Psoas muscle (tissue), 7 donors: ENCODE measurements at regions not wholly inside any gene's neighbourhood (a gene's known extent, or its start where the extent isn't known, plus 50 kb on each side); places are given as distances from the start of the nearest gene placed in this dataset.
"Not testable (repeated sequence)": the region's sequence is repeated elsewhere in the genome, so short reads cannot be mapped to it uniquely, and the experiment has no call there.

Experiments used
- ATAC-seq, 4 donors: fragments of 200-7000 bp; cut with Tn5 transposase; one replicate each; pipeline ENCODE4 v1.9.1; 2020; ENCODE audit warnings: moderate library complexity in 3 of 4, mild to moderate bottlenecking in 2 of 4
- DNase-seq, 2 donors: peaks; one replicate each; pipeline ENCODE4 v3.0.0-alpha.2; 2020
- H3K27ac ChIP-seq: fragments of 200-600 bp; one replicate; pipeline ENCODE4 v1.8.0; 2022
- H3K27me3 ChIP-seq, 3 donors: fragments of 200-600 bp in 1 of 3; one replicate each; pipeline versions ENCODE4 v1.6.1 to v1.8.0; 2013 to 2022; ENCODE audit warnings: low read length in 2 of 3, mild to moderate bottlenecking in 2 of 3, moderate library complexity in 1 of 3; ENCODE audit not compliant: insufficient read depth in 3 of 3
- H3K36me3 ChIP-seq, 2 donors: fragments of 200-600 bp in 1 of 2; one replicate each; pipeline versions ENCODE4 v1.6.1 to v1.8.0; 2013 to 2022; ENCODE audit warnings: low read depth in 1 of 2, mild to moderate bottlenecking in 1 of 2, moderate library complexity in 1 of 2; ENCODE audit not compliant: insufficient read depth in 1 of 2
- H3K4me1 ChIP-seq: fragments of 200-600 bp; one replicate; pipeline ENCODE4 v1.8.0; 2022
- H3K4me3 ChIP-seq: fragments of 200-600 bp; one replicate; pipeline ENCODE4 v1.8.0; 2022; ENCODE audit warnings: mild to moderate bottlenecking
- H3K9me3 ChIP-seq: fragments of 200-600 bp; one replicate; pipeline ENCODE4 v1.8.0; 2022
- CTCF ChIP-seq: fragments of 200-600 bp; IDR thresholded peaks from one replicate; pipeline ENCODE4 v1.8.0; 2022; ENCODE audit warnings: antibody characterized with exemption
- WGBS, 3 donors: extraction: QIAGEN DNeasy Blood & Tissue Kit; methylation state at CpG; one replicate each; pipeline versions ENCODE4 v1.1.6 to v1.1.7; 2013; 5-methylcytosine and 5-hydroxymethylcytosine counted together
- intact Hi-C, 2 donors: fragments of 100-400 bp; cut with DNase I; formaldehyde crosslinking; loops; one replicate each; pipeline versions ENCODE4 v1.11.0 to v1.14.2; 2022
- donor health status: healthy with polysubstance abuse.
- donor health status: DM: no; HTN: no; CAD: no; lungs with moderate emphysema.
- donor health status: Bipolar disorder and iron deficiency.
- donor health status: healthy.
- donor health status: DM: yes; HTN: yes; CAD: no.
- donor health status: DM: no; HTN: no; CAD: no.
- donor health status: DM: yes; HTN: yes; CAD: no.

DNA sequence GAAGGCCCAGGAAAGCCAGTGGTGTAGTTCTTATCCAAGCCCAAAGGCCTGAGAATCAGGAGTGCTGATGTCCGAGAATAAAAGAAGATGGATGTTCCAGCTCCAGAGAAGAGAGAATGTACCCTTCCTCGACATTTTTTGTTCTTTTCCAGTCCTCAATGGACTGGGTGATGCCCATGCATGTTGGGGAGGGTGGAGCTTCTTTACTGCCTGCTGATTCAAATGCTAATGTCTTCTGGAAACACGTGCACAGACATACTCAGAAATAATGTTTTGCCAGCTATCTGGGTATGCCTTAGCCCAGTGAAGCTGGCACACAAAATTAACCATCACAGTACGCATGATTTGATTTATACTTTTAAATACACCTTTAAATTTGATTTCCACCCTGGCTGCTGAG is 61.5 kb upstream of the FOXE1 start:
- no peak for TF ChIP-seq CTCF
- no peaks in the 10 kb centered on the region for H3K4me1 ChIP-seq
- peaks cover 0 to 25% (median 2%) of the 10 kb centered on the region in 3 donors for H3K27me3 ChIP-seq
- DNase-seq (no peak), ATAC-seq (no peak)
- no peaks in the 10 kb centered on the region for H3K9me3 ChIP-seq
- H3K4me3 ChIP-seq, result no peak overlapping the region
- no peaks in the 10 kb centered on the region for H3K36me3 ChIP-seq
- WGBS, 3 donors, result 54 to 56% (median 55%) methylated on average over 4 of the region's 4 CpGs
- intact Hi-C loops, result no loop called here
- H3K27ac ChIP-seq, result no peak overlapping the region

GRCh38 chr9:97793067-97793466 is 60.0 kb upstream of the FOXE1 start:
- Histone ChIP-seq H3K4me1 (no peaks in the 10 kb centered on the region), H3K27me3 (peaks cover 0 to 29% (median 2%) of the 10 kb centered on the region in 3 donors), H3K4me3 (no peak overlapping the region), H3K27ac (no peak overlapping the region), H3K9me3 (no peaks in the 10 kb centered on the region), H3K36me3 (no peaks in the 10 kb centered on the region)
- 71 to 81% (median 77%) methylated on average over 1 of the region's 1 CpG for WGBS, 3 donors
- DNase-seq (no peak), ATAC-seq (no peak)
- intact Hi-C loops, result no loop called here
- TF ChIP-seq CTCF, result no peak

DNA sequence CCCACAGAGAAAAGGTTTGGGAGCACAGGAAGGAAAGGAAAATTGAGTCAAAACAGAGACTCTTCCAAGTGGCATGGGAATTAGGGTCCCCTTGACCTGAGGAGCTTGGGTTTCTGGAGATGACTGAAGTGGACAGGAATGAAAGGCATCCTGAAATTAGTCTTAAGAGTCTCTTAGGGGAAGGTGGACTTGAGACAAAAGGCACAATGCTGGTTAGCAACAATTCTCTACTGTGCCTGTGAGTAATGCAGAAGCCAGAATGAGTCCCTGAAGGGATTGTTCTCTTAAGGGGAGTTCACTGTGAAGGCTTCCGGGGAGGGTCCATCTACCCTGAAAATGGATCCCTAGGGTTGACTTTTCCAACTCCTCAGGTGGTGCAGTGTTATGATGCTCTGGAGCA is 58.4 kb upstream of the FOXE1 start:
- 65 to 91% (median 86%) methylated on average over 1 of the region's 1 CpG for WGBS, 3 donors
- intact Hi-C loops, result no loop called here

DNA sequence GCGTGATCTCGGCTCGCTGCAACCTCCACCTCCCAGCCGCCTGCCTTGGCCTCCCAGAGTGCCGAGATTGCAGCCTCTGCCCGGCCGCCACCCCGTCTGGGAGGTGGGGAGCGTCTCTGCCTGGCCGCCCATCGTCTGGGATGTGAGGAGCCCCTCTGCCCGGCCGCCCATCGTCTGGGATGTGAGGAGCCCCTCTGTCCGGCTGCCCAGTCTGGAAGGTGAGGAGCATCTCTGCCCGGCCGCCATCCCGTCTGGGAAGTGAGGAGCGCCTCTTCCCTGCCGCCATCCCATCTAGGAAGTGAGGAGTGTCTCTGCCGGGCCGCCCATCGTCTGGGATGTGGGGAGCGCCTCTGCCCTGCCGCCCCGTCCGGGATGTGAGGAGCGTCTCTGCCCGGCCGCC is 56.9 kb upstream of the FOXE1 start:
- H3K4me3 ChIP-seq, H3K9me3 ChIP-seq, H3K27ac ChIP-seq, H3K36me3 ChIP-seq, DNase-seq, intact Hi-C loops, H3K4me1 ChIP-seq, ATAC-seq: not testable (repeated sequence)
- WGBS, 3 donors, result 94 to 98% (median 95%) methylated on average over 16 to 27 of the region's 30 CpGs
- H3K27me3 ChIP-seq, result peaks cover 0 to 37% (median 2%) of the 10 kb centered on the region in 3 donors

More for the DNA sequence above, 58.4 kb upstream of the FOXE1 start:
- DNase-seq, result no peak
- H3K9me3 ChIP-seq, result no peaks in the 10 kb centered on the region
- ATAC-seq, result no peak
- no peaks in the 10 kb centered on the region for H3K36me3 ChIP-seq
- no peak for TF ChIP-seq CTCF
- H3K4me3 ChIP-seq, result no peak overlapping the region
- no peaks in the 10 kb centered on the region for H3K4me1 ChIP-seq
- no peak overlapping the region for H3K27ac ChIP-seq
- H3K27me3 ChIP-seq, result peaks cover 0 to 28% (median 2%) of the 10 kb centered on the region in 3 donors

- no peak for TF ChIP-seq CTCF
- no peak for ATAC-seq
- no peaks in the 10 kb centered on the region for H3K9me3 ChIP-seq
- intact Hi-C loops, result loop anchor here in 1 of 2 donors (10.0 kb wide), 1 partner anchor 64 kb away; no protein-coding TSS in a partner anchor
- WGBS, 3 donors, result 65 to 71% (median 68%) methylated on average over 1 of the region's 1 CpG
- no peak for DNase-seq
- no peak overlapping the region for H3K27ac ChIP-seq
- H3K36me3 ChIP-seq, result no peaks in the 10 kb centered on the region
- H3K27me3 ChIP-seq, result peaks cover 0 to 60% (median 3%) of the 10 kb centered on the region in 3 donors
- H3K4me3 ChIP-seq, result no peak overlapping the region
- no peaks in the 10 kb centered on the region for H3K4me1 ChIP-seq
Measured at GRCh38 chr9:97801180-97801579, 51.8 kb upstream of the FOXE1 start.
